ENCODE measurements at regions not wholly inside any gene's neighbourhood (a gene's known extent, or its start where the extent isn't known, plus 50 kb on each side); places are given as distances from the start of the nearest gene placed in this dataset.

DNA sequence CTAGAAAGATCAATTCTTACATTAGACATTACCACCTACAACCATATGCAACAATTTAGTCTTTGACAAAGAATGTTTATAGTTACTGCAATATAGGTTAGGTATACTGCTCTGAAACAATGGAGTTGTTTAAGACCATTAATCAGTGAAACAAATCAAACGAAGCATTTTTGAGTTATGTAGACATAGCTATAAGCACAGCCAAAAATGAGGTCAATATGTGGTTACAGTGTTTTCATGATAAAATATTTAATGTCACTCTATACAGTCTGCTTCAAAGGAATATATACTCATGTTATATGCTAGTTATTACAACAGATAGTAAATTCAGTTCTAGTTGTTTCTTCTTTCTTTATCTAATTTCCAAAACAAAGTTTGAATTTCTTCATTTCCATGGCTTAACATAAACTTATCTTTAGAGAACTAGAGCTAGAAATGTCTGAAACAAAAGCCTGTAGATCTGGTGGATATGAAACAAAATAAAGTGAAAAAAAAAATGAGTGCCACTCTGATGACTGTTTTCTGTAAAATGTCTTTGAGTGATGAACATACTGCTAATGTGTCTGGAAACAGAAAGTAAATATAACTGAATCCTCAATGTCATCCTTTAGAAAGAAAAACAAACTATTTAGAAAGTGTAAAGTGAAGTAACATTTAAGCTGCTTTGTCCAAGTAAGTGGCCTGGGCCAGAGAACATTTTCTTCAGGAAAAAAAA lies 809.0 kb downstream of the FAT4 start:
- Mint-ChIP-seq H3K4me1 (no peaks in the 10 kb centered on the region), H3K27ac (no peak overlapping the region)
- DNase-seq (ENCODE audit: low spot score): no peak

DNA sequence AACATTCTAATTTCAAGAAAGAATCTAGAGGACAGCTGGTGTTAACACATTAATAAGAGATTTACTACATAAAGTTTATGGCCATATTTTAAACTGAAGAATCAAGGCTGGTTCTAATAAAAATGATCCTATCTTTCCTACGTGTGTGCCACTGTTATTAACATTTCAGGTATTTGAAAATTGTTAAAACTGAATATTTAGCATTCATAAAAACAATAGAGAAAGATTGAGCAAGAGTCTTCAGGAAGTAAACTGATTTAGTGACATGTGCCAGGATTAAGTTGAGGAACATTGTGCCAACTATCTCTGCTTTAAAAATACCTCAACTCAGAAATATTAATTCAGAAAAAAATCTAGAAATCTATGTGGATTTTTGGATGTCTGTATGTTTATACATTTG lies 810.1 kb downstream of the FAT4 start:
- Mint-ChIP-seq H3K4me1 (no peaks in the 10 kb centered on the region), H3K27ac (no peak overlapping the region), H3K36me3 (peaks cover 4% of the 10 kb centered on the region), H3K27me3 (ENCODE audit: low read depth) (no peaks in the 10 kb centered on the region), H3K4me3 (no peak overlapping the region), H3K9me3 (peaks cover 29% of the 10 kb centered on the region)
- ATAC-seq (no peak), DNase-seq (ENCODE audit: low spot score) (no peak)
- ChIA-PET POLR2A (no interaction called here), CTCF (no interaction called here)
- no peak for TF ChIP-seq CDX4 (CRISPR knock-in tag; IDR thresholded peaks at IDR 0.05; ENCODE audit: borderline replicate concordance)
- no peak for TF ChIP-seq CTCF (IDR thresholded peaks at IDR 0.05)
- TF ChIP-seq TEAD1 (CRISPR knock-in tag; IDR thresholded peaks at IDR 0.05): no peak
- no peak for TF ChIP-seq ZNF416 (CRISPR knock-in tag; IDR thresholded peaks at IDR 0.05)
- TF ChIP-seq JUN (CRISPR knock-in tag; IDR thresholded peaks at IDR 0.05): no peak
- TF ChIP-seq, protein P1, sequence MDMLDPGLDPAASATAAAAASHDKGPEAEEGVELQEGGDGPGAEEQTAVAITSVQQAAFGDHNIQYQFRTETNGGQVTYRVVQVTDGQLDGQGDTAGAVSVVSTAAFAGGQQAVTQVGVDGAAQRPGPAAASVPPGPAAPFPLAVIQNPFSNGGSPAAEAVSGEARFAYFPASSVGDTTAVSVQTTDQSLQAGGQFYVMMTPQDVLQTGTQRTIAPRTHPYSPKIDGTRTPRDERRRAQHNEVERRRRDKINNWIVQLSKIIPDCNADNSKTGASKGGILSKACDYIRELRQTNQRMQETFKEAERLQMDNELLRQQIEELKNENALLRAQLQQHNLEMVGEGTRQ (CRISPR knock-in tag; IDR thresholded peaks at IDR 0.05): no peak
- no peak for TF ChIP-seq IRF2 (CRISPR knock-in tag; IDR thresholded peaks at IDR 0.05; ENCODE audit: borderline replicate concordance, low read depth)
- TF ChIP-seq GRHL2 (CRISPR knock-in tag; IDR thresholded peaks at IDR 0.05; ENCODE audit: insufficient replicate concordance, severe bottlenecking): no peak
- no peak for TF ChIP-seq TP53 (CRISPR knock-in tag; IDR thresholded peaks at IDR 0.05)
- no peak for TF ChIP-seq EMX1 (CRISPR knock-in tag; IDR thresholded peaks at IDR 0.05)

More for the DNA sequence above, 809.0 kb downstream of the FAT4 start:
- no peaks in the 10 kb centered on the region for H3K27me3 Mint-ChIP-seq (ENCODE audit: low read depth)
- H3K9me3 Mint-ChIP-seq: peaks cover 20% of the 10 kb centered on the region
- no peak overlapping the region for H3K4me3 Mint-ChIP-seq
- ChIA-PET POLR2A (no interaction called here), CTCF (no interaction called here)
- H3K36me3 Mint-ChIP-seq: no peaks in the 10 kb centered on the region
- no peak for TF ChIP-seq PREB (CRISPR knock-in tag; IDR thresholded peaks at IDR 0.05; ENCODE audit: borderline replicate concordance)
- TF ChIP-seq ESRRA (CRISPR knock-in tag; IDR thresholded peaks at IDR 0.05; ENCODE audit: borderline replicate concordance): no peak
- no peak for TF ChIP-seq FOXJ3 (CRISPR knock-in tag; IDR thresholded peaks at IDR 0.05; ENCODE audit: borderline replicate concordance)
- no peak for TF ChIP-seq AR (CRISPR knock-in tag; IDR thresholded peaks at IDR 0.05)
- no peak for TF ChIP-seq RORB (CRISPR knock-in tag; IDR thresholded peaks at IDR 0.05)
- TF ChIP-seq JAZF1 (CRISPR knock-in tag; IDR thresholded peaks at IDR 0.05): no peak
- no peak for TF ChIP-seq ZNF232 (CRISPR knock-in tag; IDR thresholded peaks at IDR 0.05)
- no peak for TF ChIP-seq ZNF423 (CRISPR knock-in tag; IDR thresholded peaks at IDR 0.05)
- no peak for ATAC-seq
